Mucosa of descending colon (tissue), 3 donors: ENCODE measurements at regions not wholly inside any gene's neighbourhood (a gene's known extent, or its start where the extent isn't known, plus 50 kb on each side); places are given as distances from the start of the nearest gene placed in this dataset.

ENCODE experiments used
- ATAC-seq: fragments of 200-7000 bp; cut with Tn5 transposase; one replicate; pipeline ENCODE4 v1.9.1; 2020; ENCODE audit warnings: mild to moderate bottlenecking, moderate library complexity
- DNase-seq, 3 donors: peaks; one replicate each; pipeline ENCODE4 v3.0.0-alpha.2; 2020
- H3K36me3 ChIP-seq: fragments of 200-600 bp; one replicate; pipeline ENCODE4 v1.8.0; 2021; ENCODE audit warnings: low read depth, mild to moderate bottlenecking
- H3K4me1 ChIP-seq: fragments of 200-600 bp; one replicate; pipeline ENCODE4 v1.8.0; 2021; ENCODE audit warnings: low read depth, mild to moderate bottlenecking
- H3K4me3 ChIP-seq: fragments of 200-600 bp; one replicate; pipeline ENCODE4 v1.8.0; 2021; ENCODE audit warnings: mild to moderate bottlenecking
- H3K9me3 ChIP-seq: fragments of 200-600 bp; one replicate; pipeline ENCODE4 v1.8.0; 2021; ENCODE audit warnings: mild to moderate bottlenecking
- intact Hi-C, 2 donors: fragments of 100-400 bp; cut with DNase I in 1 of 2; cut with micrococcal nuclease in 1 of 2; formaldehyde crosslinking; loops; one replicate each; pipeline versions ENCODE4 v1.11.0 to v1.11.1; 2022; cut with DNase I, micrococcal nuclease
- TF ChIP-seq, protein P1 (sequence below): fragments of 200-600 bp; IDR thresholded peaks from one replicate; pipeline ENCODE4 v1.8.0; 2022; ENCODE audit warnings: antibody characterized with exemption, mild to moderate bottlenecking
- donor health status: DM: no; HTN: no; CAD: no; lungs with moderate emphysema.
- donor health status: DM: no; HTN: no; CAD: no.
- donor health status: DM: no; HTN: yes; CAD: no.

DNA sequence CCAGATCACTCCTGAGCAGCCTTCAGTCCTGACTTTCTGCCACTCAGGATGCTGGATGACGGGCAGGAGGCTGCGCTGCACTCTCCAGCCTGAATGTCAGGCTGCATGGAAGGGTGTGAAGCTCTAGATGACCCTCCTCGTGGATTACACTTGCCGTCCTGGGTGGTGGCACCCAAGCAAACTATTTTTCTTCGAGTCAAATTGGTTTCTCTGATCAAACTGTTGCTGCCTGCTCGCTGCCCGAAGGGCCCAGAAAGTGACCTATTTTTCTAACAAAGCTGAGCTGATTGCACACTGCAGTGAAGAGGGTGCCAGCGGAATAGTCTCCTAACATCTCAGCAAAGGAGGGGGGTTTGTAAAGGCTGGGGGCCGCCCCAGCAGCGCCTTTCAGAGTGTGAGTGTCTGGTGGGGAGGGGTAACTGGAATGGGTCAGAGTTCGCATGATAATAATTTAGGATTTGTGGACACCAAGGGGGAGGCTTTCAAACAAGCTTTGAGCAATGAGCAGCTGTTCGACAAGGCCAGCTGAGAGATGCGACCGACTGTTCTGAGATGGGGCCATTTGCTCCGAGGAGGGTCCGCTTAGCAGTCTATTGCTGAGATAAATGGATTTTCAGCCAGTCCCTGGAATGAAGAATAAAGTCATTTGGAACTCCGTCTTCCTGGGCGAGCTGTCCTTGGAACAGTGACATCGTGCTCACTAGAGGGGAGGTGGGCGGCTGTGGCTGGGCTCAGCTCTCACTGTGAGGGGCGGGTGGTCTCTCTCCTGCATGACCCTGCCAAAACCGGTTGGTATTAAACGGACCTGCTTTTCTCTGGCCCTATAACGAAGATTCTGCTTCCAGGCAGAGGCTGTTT is 537.6 kb downstream of the BRD1 start:
- ATAC-seq (no peak), DNase-seq (no peak)
- H3K36me3 ChIP-seq: no peaks in the 10 kb centered on the region
- H3K9me3 ChIP-seq: peaks cover 2% of the 10 kb centered on the region
- TF ChIP-seq, protein P1, sequence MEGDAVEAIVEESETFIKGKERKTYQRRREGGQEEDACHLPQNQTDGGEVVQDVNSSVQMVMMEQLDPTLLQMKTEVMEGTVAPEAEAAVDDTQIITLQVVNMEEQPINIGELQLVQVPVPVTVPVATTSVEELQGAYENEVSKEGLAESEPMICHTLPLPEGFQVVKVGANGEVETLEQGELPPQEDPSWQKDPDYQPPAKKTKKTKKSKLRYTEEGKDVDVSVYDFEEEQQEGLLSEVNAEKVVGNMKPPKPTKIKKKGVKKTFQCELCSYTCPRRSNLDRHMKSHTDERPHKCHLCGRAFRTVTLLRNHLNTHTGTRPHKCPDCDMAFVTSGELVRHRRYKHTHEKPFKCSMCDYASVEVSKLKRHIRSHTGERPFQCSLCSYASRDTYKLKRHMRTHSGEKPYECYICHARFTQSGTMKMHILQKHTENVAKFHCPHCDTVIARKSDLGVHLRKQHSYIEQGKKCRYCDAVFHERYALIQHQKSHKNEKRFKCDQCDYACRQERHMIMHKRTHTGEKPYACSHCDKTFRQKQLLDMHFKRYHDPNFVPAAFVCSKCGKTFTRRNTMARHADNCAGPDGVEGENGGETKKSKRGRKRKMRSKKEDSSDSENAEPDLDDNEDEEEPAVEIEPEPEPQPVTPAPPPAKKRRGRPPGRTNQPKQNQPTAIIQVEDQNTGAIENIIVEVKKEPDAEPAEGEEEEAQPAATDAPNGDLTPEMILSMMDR: no peak
- H3K4me3 ChIP-seq: no peak overlapping the region
- intact Hi-C loops: no loop called here
- H3K4me1 ChIP-seq: no peaks in the 10 kb centered on the region

DNA sequence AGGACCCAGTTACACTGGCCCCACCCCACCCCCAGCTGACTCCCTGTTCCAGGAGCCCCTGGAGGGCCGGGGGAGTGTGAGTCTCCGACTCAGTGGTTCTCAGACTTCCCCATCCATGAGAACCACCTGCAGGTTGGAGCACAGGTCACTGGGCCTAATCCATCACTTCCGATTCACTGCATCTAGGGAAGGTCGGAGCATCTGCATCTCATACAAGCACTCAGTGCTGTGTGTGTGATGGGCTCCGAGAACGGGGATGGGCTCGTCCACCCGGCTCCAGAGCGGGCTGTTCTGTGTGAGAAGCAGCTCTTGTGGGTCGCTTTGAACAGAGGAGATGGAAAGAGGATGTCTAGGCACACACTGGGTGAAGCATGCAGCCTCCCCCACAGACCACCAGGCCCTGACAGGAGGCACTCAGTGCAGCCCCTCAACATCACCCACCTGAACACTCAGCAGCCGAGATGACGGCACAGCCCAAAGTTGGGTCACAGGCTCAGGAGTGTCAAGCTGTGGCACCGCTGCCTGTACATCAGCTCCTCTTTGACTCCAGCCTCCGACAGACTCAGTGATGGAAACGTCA is 541.4 kb downstream of the BRD1 start:
- DNase-seq: no peak
- no peaks in the 10 kb centered on the region for H3K36me3 ChIP-seq
- H3K9me3 ChIP-seq: no peaks in the 10 kb centered on the region
- TF ChIP-seq, protein P1: no peak
- H3K4me1 ChIP-seq: no peaks in the 10 kb centered on the region
- no peak for ATAC-seq
- H3K4me3 ChIP-seq: no peak overlapping the region
- intact Hi-C loops: no loop called here

DNA sequence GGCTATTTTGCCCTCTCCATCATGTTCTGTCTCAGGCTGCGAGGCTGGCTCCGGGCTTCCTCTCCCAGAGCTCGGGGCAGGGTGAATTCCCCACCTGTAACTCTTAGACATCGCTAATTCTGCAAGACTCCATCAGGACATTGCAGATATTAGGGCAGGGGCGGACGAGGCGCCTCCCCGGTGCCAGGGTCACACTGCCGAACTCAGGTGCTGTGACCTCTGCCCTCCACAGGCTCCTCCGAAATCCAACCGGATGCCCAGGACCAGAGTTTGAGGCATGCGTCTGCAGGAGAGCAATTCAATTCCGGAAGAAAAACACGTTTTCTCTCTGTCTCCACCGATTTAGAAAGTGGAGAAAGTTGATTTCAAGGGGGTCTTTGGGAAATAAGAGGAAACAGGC is 542.7 kb downstream of the BRD1 start:
- DNase-seq: no peak
- ATAC-seq: no peak
- TF ChIP-seq, protein P1: no peak
- no peaks in the 10 kb centered on the region for H3K36me3 ChIP-seq
- intact Hi-C loops: no loop called here
- no peak overlapping the region for H3K4me3 ChIP-seq
- H3K9me3 ChIP-seq: no peaks in the 10 kb centered on the region
- H3K4me1 ChIP-seq: no peaks in the 10 kb centered on the region

DNA sequence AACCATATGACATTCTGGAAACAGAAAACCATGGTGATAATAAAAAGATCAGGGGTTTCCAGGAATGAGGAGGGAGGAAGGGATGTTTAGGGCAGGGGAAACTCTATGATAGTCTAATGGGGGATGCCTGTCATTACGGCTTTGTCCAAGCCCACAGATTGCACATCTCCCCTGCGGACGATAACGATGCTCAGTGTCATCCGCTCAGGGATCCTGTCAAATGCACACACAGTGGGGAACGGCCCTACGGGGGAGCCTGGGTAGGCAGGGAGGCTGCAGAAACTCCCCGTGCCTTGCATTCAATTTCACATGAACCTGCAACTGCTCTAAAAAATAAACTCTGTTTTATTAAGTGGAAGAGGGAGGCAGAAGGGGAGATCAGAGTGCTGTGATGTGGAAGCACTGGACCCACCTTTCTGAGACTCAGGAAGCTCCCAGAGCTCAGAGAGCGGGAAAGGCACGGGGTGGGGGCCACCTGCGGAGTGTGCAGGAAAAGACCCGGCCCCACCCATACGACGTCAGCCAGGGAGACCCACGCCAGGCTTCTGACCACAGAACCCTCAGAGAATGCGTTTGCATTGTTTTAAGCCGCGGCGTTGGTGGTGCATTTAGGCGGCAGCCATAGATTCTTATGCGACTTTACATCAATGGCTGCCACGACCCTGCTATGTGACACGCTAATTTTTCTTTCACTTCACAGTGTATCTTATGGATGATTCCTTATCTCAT is 543.5 kb downstream of the BRD1 start:
- DNase-seq: no peak
- Histone ChIP-seq H3K36me3 (no peaks in the 10 kb centered on the region), H3K4me1 (no peaks in the 10 kb centered on the region), H3K9me3 (no peaks in the 10 kb centered on the region), H3K4me3 (no peak overlapping the region)
- TF ChIP-seq, protein P1: no peak
- no peak for ATAC-seq
- intact Hi-C loops: no loop called here

DNA sequence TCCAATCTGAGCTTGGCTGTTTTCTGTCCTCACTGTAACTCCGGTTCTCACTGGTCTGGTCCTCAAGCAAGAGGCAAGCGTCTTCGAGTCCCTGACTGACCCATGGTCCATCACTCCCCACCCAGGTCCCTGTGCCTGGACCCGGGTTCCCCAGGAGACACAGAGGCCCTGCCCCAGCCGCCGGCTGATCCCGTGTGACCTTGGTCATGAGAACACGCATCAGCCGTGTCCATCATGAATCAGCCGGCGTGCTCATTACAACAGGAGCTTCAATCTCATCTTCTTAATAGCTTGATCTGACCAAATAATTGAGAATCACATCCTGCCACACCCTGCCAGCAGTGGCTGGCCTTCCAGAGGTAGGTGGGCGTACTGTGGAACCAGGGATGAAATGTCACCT is 545.1 kb downstream of the BRD1 start:
- TF ChIP-seq, protein P1: no peak
- Histone ChIP-seq H3K36me3 (no peaks in the 10 kb centered on the region), H3K4me3 (no peak overlapping the region), H3K9me3 (no peaks in the 10 kb centered on the region), H3K4me1 (no peaks in the 10 kb centered on the region)
- ATAC-seq: no peak
- no peak for DNase-seq
- intact Hi-C loops: no loop called here
